ENCODE measurements at regions not wholly inside any gene's neighbourhood (a gene's known extent, or its start where the extent isn't known, plus 50 kb on each side); places are given as distances from the start of the nearest gene placed in this dataset.

DNA sequence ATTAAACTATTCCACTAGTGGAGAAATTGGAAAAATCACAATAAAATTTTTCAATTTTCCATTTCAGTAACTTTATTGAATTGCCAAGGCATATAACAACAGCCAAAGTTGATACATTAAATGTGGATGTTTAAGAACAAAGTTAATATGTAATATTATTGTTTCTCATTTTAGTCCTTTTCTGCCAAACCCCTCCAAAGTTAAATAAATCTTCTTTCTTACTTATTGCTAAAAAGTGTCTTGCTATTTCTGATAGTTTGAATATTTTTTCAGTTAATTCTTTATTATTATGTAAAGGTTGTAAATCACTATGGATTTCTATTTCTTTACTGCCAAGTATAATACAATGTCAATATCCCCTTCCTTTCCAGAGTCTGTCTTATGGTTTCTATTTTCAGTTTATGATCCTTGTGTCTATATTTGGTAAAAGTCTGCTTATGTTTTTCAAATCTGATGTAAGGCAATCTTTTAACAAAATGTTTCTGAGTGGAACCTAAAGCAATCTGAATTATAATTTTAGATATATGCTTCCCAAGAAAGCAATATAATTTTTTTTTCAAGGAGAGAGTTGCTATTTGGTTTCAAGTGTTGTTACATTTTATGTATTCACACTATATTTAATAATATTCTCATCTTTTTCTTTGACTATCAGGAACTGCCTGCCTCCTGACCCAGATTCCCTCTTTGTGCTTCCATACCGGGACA is 80.3 kb upstream of the RHOBTB1 start:
- H2AFZ ChIP-seq (ENCODE audit: insufficient read depth, low read depth, low read length, poor library complexity, severe bottlenecking), result no peak overlapping the region
- no peaks in the 10 kb centered on the region for H3K27me3 ChIP-seq (ENCODE audit: control insufficient read depth in 2 of 2, insufficient read depth in 2 of 2, low read length in 2 of 2)
- TF ChIP-seq, protein P1, sequence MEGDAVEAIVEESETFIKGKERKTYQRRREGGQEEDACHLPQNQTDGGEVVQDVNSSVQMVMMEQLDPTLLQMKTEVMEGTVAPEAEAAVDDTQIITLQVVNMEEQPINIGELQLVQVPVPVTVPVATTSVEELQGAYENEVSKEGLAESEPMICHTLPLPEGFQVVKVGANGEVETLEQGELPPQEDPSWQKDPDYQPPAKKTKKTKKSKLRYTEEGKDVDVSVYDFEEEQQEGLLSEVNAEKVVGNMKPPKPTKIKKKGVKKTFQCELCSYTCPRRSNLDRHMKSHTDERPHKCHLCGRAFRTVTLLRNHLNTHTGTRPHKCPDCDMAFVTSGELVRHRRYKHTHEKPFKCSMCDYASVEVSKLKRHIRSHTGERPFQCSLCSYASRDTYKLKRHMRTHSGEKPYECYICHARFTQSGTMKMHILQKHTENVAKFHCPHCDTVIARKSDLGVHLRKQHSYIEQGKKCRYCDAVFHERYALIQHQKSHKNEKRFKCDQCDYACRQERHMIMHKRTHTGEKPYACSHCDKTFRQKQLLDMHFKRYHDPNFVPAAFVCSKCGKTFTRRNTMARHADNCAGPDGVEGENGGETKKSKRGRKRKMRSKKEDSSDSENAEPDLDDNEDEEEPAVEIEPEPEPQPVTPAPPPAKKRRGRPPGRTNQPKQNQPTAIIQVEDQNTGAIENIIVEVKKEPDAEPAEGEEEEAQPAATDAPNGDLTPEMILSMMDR (IDR thresholded peaks at IDR 0.05), result no peak
- H3K36me3 ChIP-seq (replicated peaks in 1 of 2; ENCODE audit: control insufficient read depth in 1 of 2, insufficient read depth in 2 of 2, low read length in 2 of 2), result no peaks in the 10 kb centered on the region
- intact Hi-C loops (cut with micrococcal nuclease), result no loop called here
- DNase-seq, result no peak
- no peak overlapping the region for H3K4me2 ChIP-seq (replicated peaks; ENCODE audit: extremely low read depth, low read length, poor library complexity, severe bottlenecking)
- Mint-ChIP-seq H3K27ac (no peak overlapping the region), H3K9me3 (peaks cover 0 to 1% (median 0%) of the 10 kb centered on the region in 7 donors), H3K4me3 (no peak overlapping the region), H3K36me3 (no peaks in the 10 kb centered on the region), H3K27me3 (ENCODE audit: low read depth in 3 of 3) (peaks cover 0 to 1% (median 1%) of the 10 kb centered on the region in 3 donors), H3K4me1 (no peaks in the 10 kb centered on the region)
- no peak overlapping the region for H3K9ac ChIP-seq (ENCODE audit: insufficient read depth, low read length, poor library complexity, severe bottlenecking)
- no peaks in the 10 kb centered on the region for H4K20me1 ChIP-seq (ENCODE audit: insufficient read depth, low read length)
- H3K4me1 ChIP-seq (ENCODE audit: control insufficient read depth in 1 of 2, insufficient read depth in 2 of 2, low read length in 2 of 2), result no peaks in the 10 kb centered on the region
- H3K27ac ChIP-seq (ENCODE audit: low read depth in 1 of 2, low read length in 2 of 2), result no peak overlapping the region
- H3K4me3 ChIP-seq (replicated peaks in 1 of 3; ENCODE audit: low read depth in 2 of 3, low read length in 3 of 3), result no peak overlapping the region
- WGBS (ENCODE audit: insufficient coverage), result 10% methylated on average over 1 of the region's 1 CpG
- no peaks in the 10 kb centered on the region for H3K79me2 ChIP-seq (ENCODE audit: insufficient read depth, low read length)
- no peaks in the 10 kb centered on the region for H3K9me3 ChIP-seq (replicated peaks in 1 of 2; ENCODE audit: control insufficient read depth in 1 of 2, insufficient read depth in 1 of 2, low read length in 2 of 2)

DNA sequence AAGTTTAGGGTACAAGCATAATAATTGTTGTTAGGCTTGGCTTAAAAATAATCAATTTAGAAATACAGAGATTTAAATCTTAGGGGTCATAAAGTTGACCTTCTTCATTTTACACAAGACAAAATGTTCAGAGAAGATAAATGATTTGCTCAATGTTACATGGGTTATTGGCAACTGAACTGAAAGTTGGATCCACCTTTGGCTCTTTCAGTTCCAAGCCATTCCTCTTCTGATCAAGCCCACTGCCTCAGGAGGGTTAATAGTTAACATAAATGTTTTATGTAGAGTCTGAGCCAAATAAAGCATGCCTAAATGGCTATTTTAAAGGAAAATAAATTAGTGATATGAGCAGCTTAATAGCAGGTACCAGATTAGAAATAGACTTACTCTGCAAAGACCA is 79.1 kb upstream of the RHOBTB1 start:
- H3K4me3 Mint-ChIP-seq, result no peak overlapping the region
- no peak for DNase-seq
- Histone ChIP-seq H3K9me3 (replicated peaks in 1 of 2; ENCODE audit: control insufficient read depth in 1 of 2, insufficient read depth in 1 of 2, low read length in 2 of 2) (no peaks in the 10 kb centered on the region), H3K9ac (ENCODE audit: insufficient read depth, low read length, poor library complexity, severe bottlenecking) (no peak overlapping the region), H3K4me3 (replicated peaks in 1 of 3; ENCODE audit: low read depth in 2 of 3, low read length in 3 of 3) (no peak overlapping the region), H3K27me3 (ENCODE audit: control insufficient read depth in 2 of 2, insufficient read depth in 2 of 2, low read length in 2 of 2) (no peaks in the 10 kb centered on the region), H3K4me1 (ENCODE audit: control insufficient read depth in 1 of 2, insufficient read depth in 2 of 2, low read length in 2 of 2) (no peaks in the 10 kb centered on the region), H3K4me2 (replicated peaks; ENCODE audit: extremely low read depth, low read length, poor library complexity, severe bottlenecking) (no peak overlapping the region), H2AFZ (ENCODE audit: insufficient read depth, low read depth, low read length, poor library complexity, severe bottlenecking) (no peak overlapping the region), H3K27ac (ENCODE audit: low read depth in 1 of 2, low read length in 2 of 2) (no peak overlapping the region), H3K36me3 (replicated peaks in 1 of 2; ENCODE audit: control insufficient read depth in 1 of 2, insufficient read depth in 2 of 2, low read length in 2 of 2) (no peaks in the 10 kb centered on the region), H4K20me1 (ENCODE audit: insufficient read depth, low read length) (no peaks in the 10 kb centered on the region), H3K79me2 (ENCODE audit: insufficient read depth, low read length) (no peaks in the 10 kb centered on the region)
- peaks cover 0 to 6% (median 0%) of the 10 kb centered on the region in 7 donors for H3K9me3 Mint-ChIP-seq
- peaks cover 0 to 2% (median 0%) of the 10 kb centered on the region in 3 donors for H3K27me3 Mint-ChIP-seq (ENCODE audit: low read depth in 3 of 3)
- H3K36me3 Mint-ChIP-seq, result no peaks in the 10 kb centered on the region
- TF ChIP-seq, protein P1 (IDR thresholded peaks at IDR 0.05), result no peak
- H3K27ac Mint-ChIP-seq, result no peak overlapping the region
- intact Hi-C loops (cut with micrococcal nuclease), result no loop called here
- H3K4me1 Mint-ChIP-seq, result no peaks in the 10 kb centered on the region

All from CD14-positive monocyte (primary cell).